ENCODE measurements at regions not wholly inside any gene's neighbourhood (a gene's known extent, or its start where the extent isn't known, plus 50 kb on each side); places are given as distances from the start of the nearest gene placed in this dataset.

- H3K27me3 ChIP-seq (ENCODE audit: control insufficient read depth in 4 of 4, insufficient read depth in 4 of 4, low read length in 3 of 4): no peaks in the 10 kb centered on the region
- no peak overlapping the region for H3K9ac ChIP-seq (ENCODE audit: low read depth in 1 of 2, low read length in 2 of 2)
- no peaks in the 10 kb centered on the region for H3K9me3 ChIP-seq (ENCODE audit: control insufficient read depth in 4 of 4, low read length in 3 of 4)
- 28% methylated on average over 1 of the region's 1 CpG for WGBS
- H3K27ac ChIP-seq (ENCODE audit: low read depth in 1 of 2, low read length in 2 of 2): no peak overlapping the region
- no peak overlapping the region for H3K4me3 ChIP-seq (ENCODE audit: low read depth in 1 of 3, low read length in 3 of 3)
- no peaks in the 10 kb centered on the region for H3K36me3 ChIP-seq (ENCODE audit: control insufficient read depth in 4 of 4, insufficient read depth in 3 of 4, low read depth in 1 of 4, low read length in 3 of 4)
- no peaks in the 10 kb centered on the region for H3K4me1 ChIP-seq (ENCODE audit: control insufficient read depth in 4 of 4, insufficient read depth in 4 of 4, low read length in 3 of 4)
- TF ChIP-seq FOXA2 (IDR thresholded peaks at IDR 0.05) (no peak), ZBTB33 (IDR thresholded peaks at IDR 0.05) (no peak), MAX (IDR thresholded peaks at IDR 0.05) (no peak), GABPA (IDR thresholded peaks at IDR 0.05 in 1 of 2, conservative IDR thresholded peaks at IDR 0.05 in 1 of 2) (no peak), EGR1 (IDR thresholded peaks at IDR 0.05; ENCODE audit: low read depth in 2 of 2) (no peak), RAD21 (IDR thresholded peaks at IDR 0.05) (no peak), CTCF (IDR thresholded peaks at IDR 0.05; ENCODE audit: low read depth, low read length, missing input control) (no peak), REST (IDR thresholded peaks at IDR 0.05) (no peak), HNF4G (IDR thresholded peaks at IDR 0.05) (no peak), RXRA (IDR thresholded peaks at IDR 0.05) (no peak), NR2F2 (IDR thresholded peaks at IDR 0.05) (no peak), YY1 (IDR thresholded peaks at IDR 0.05) (no peak), SP1 (IDR thresholded peaks at IDR 0.05) (no peak), JUND (IDR thresholded peaks at IDR 0.05) (no peak), HNF4A (conservative IDR thresholded peaks at IDR 0.05) (no peak), FOXA1 (IDR thresholded peaks at IDR 0.05) (no peak), ATF3 (IDR thresholded peaks at IDR 0.05) (no peak), TAF1 (conservative IDR thresholded peaks at IDR 0.05) (no peak)
- DNase-seq (ENCODE audit: low spot score): no peak
These were observed 1877.7 kb upstream of the PRR20A start for GRCh38 chr13:55263045-55263444.
